ENCODE measurements at regions not wholly inside any gene's neighbourhood (a gene's known extent, or its start where the extent isn't known, plus 50 kb on each side); places are given as distances from the start of the nearest gene placed in this dataset.

- Mint-ChIP-seq H3K27me3 (no peaks in the 10 kb centered on the region), H3K4me3 (no peak overlapping the region), H3K36me3 (ENCODE audit: low read depth) (no peaks in the 10 kb centered on the region), H3K27ac (no peak overlapping the region), H3K4me1 (no peaks in the 10 kb centered on the region), H3K9me3 (peaks cover 4% of the 10 kb centered on the region)
- no peak for DNase-seq
- intact Hi-C loops (cut with micrococcal nuclease), result no loop called here
Measured at GRCh38 chr14:82449926-82450468, 916.3 kb upstream of the SEL1L start.

GRCh38 chr14:82451675-82452074 lies 918.0 kb upstream of the SEL1L start:
- H3K27ac Mint-ChIP-seq, result no peak overlapping the region
- no peaks in the 10 kb centered on the region for H3K36me3 Mint-ChIP-seq (ENCODE audit: low read depth)
- DNase-seq, result no peak
- peaks cover 3% of the 10 kb centered on the region for H3K9me3 Mint-ChIP-seq
- H3K4me3 Mint-ChIP-seq, result no peak overlapping the region
- intact Hi-C loops (cut with micrococcal nuclease), result no loop called here
- H3K27me3 Mint-ChIP-seq, result no peaks in the 10 kb centered on the region
- H3K4me1 Mint-ChIP-seq, result no peaks in the 10 kb centered on the region

GRCh38 chr14:82482345-82482744 lies 948.7 kb upstream of the SEL1L start:
- intact Hi-C loops (cut with micrococcal nuclease), result no loop called here
- no peak overlapping the region for H3K4me3 Mint-ChIP-seq
- H3K9me3 Mint-ChIP-seq, result peaks cover 5% of the 10 kb centered on the region
- no peak overlapping the region for H3K27ac Mint-ChIP-seq
- H3K36me3 Mint-ChIP-seq (ENCODE audit: low read depth), result no peaks in the 10 kb centered on the region
- no peak for DNase-seq
- no peaks in the 10 kb centered on the region for H3K4me1 Mint-ChIP-seq
- no peaks in the 10 kb centered on the region for H3K27me3 Mint-ChIP-seq

GRCh38 chr14:82488473-82488872 lies 954.8 kb upstream of the SEL1L start:
- DNase-seq, result no peak
- H3K4me3 Mint-ChIP-seq, result no peak overlapping the region
- intact Hi-C loops (cut with micrococcal nuclease), result no loop called here
- H3K4me1 Mint-ChIP-seq, result no peaks in the 10 kb centered on the region
- H3K27me3 Mint-ChIP-seq, result no peaks in the 10 kb centered on the region
- no peak overlapping the region for H3K27ac Mint-ChIP-seq
- H3K36me3 Mint-ChIP-seq (ENCODE audit: low read depth), result no peaks in the 10 kb centered on the region
- H3K9me3 Mint-ChIP-seq, result peaks cover 8% of the 10 kb centered on the region

- Mint-ChIP-seq H3K4me1 (no peaks in the 10 kb centered on the region), H3K27me3 (no peaks in the 10 kb centered on the region), H3K9me3 (peaks cover 3% of the 10 kb centered on the region), H3K27ac (no peak overlapping the region), H3K36me3 (ENCODE audit: low read depth) (no peaks in the 10 kb centered on the region), H3K4me3 (no peak overlapping the region)
- DNase-seq, result no peak
- intact Hi-C loops (cut with micrococcal nuclease), result no loop called here
Measured at GRCh38 chr14:82490397-82490796, 956.7 kb upstream of the SEL1L start.

- H3K9me3 Mint-ChIP-seq, result peaks cover 3% of the 10 kb centered on the region
- no peak for DNase-seq
- no peak overlapping the region for H3K4me3 Mint-ChIP-seq
- no peaks in the 10 kb centered on the region for H3K27me3 Mint-ChIP-seq
- intact Hi-C loops (cut with micrococcal nuclease), result no loop called here
- no peaks in the 10 kb centered on the region for H3K4me1 Mint-ChIP-seq
- no peak overlapping the region for H3K27ac Mint-ChIP-seq
- no peaks in the 10 kb centered on the region for H3K36me3 Mint-ChIP-seq (ENCODE audit: low read depth)
Measured at GRCh38 chr14:82492157-82492556, 958.5 kb upstream of the SEL1L start.

- Mint-ChIP-seq H3K27me3 (no peaks in the 10 kb centered on the region), H3K36me3 (ENCODE audit: low read depth) (no peaks in the 10 kb centered on the region), H3K4me3 (no peak overlapping the region), H3K9me3 (no peaks in the 10 kb centered on the region), H3K4me1 (no peaks in the 10 kb centered on the region), H3K27ac (no peak overlapping the region)
- DNase-seq, result no peak
- intact Hi-C loops (cut with micrococcal nuclease), result no loop called here
Measured at GRCh38 chr14:82500222-82500621, 966.6 kb upstream of the SEL1L start.

- no peaks in the 10 kb centered on the region for H3K36me3 Mint-ChIP-seq (ENCODE audit: low read depth)
Measured at GRCh38 chr14:82501554-82501953, 967.9 kb upstream of the SEL1L start.

GRCh38 chr14:82502043-82502442 lies 968.4 kb upstream of the SEL1L start:
- no peak overlapping the region for H3K4me3 Mint-ChIP-seq
- no peak overlapping the region for H3K27ac Mint-ChIP-seq
- DNase-seq, result no peak
- H3K4me1 Mint-ChIP-seq, result no peaks in the 10 kb centered on the region
- intact Hi-C loops (cut with micrococcal nuclease), result no loop called here
- no peaks in the 10 kb centered on the region for H3K27me3 Mint-ChIP-seq
- H3K36me3 Mint-ChIP-seq (ENCODE audit: low read depth), result no peaks in the 10 kb centered on the region
- H3K9me3 Mint-ChIP-seq, result no peaks in the 10 kb centered on the region

More at GRCh38 chr14:82501554-82501953, 967.9 kb upstream of the SEL1L start:
- H3K4me3 Mint-ChIP-seq, result no peak overlapping the region
- H3K27ac Mint-ChIP-seq, result no peak overlapping the region
- DNase-seq, result no peak
- intact Hi-C loops (cut with micrococcal nuclease), result no loop called here
- no peaks in the 10 kb centered on the region for H3K9me3 Mint-ChIP-seq
- no peaks in the 10 kb centered on the region for H3K27me3 Mint-ChIP-seq
- H3K4me1 Mint-ChIP-seq, result no peaks in the 10 kb centered on the region

GRCh38 chr14:82504894-82505293 lies 971.2 kb upstream of the SEL1L start:
- Mint-ChIP-seq H3K9me3 (peaks cover 4% of the 10 kb centered on the region), H3K36me3 (ENCODE audit: low read depth) (no peaks in the 10 kb centered on the region), H3K4me1 (no peaks in the 10 kb centered on the region), H3K27me3 (no peaks in the 10 kb centered on the region), H3K27ac (no peak overlapping the region), H3K4me3 (no peak overlapping the region)
- intact Hi-C loops (cut with micrococcal nuclease), result no loop called here
- no peak for DNase-seq

GRCh38 chr14:82510007-82510406 lies 976.4 kb upstream of the SEL1L start:
- H3K4me1 Mint-ChIP-seq, result no peaks in the 10 kb centered on the region
- H3K36me3 Mint-ChIP-seq (ENCODE audit: low read depth), result no peaks in the 10 kb centered on the region
- H3K4me3 Mint-ChIP-seq, result no peak overlapping the region
- H3K27me3 Mint-ChIP-seq, result no peaks in the 10 kb centered on the region
- peaks cover 4% of the 10 kb centered on the region for H3K9me3 Mint-ChIP-seq
- DNase-seq, result no peak
- H3K27ac Mint-ChIP-seq, result no peak overlapping the region
- intact Hi-C loops (cut with micrococcal nuclease), result no loop called here

GRCh38 chr14:82511399-82511798 lies 977.7 kb upstream of the SEL1L start:
- intact Hi-C loops (cut with micrococcal nuclease), result no loop called here
- H3K9me3 Mint-ChIP-seq, result peaks cover 4% of the 10 kb centered on the region
- DNase-seq, result no peak
- no peaks in the 10 kb centered on the region for H3K36me3 Mint-ChIP-seq (ENCODE audit: low read depth)
- no peaks in the 10 kb centered on the region for H3K27me3 Mint-ChIP-seq
- H3K27ac Mint-ChIP-seq, result no peak overlapping the region
- H3K4me3 Mint-ChIP-seq, result no peak overlapping the region
- no peaks in the 10 kb centered on the region for H3K4me1 Mint-ChIP-seq

- no peak for DNase-seq
- no peaks in the 10 kb centered on the region for H3K27me3 Mint-ChIP-seq
- no peaks in the 10 kb centered on the region for H3K36me3 Mint-ChIP-seq (ENCODE audit: low read depth)
- H3K27ac Mint-ChIP-seq, result no peak overlapping the region
- H3K9me3 Mint-ChIP-seq, result peaks cover 10% of the 10 kb centered on the region
- intact Hi-C loops (cut with micrococcal nuclease), result no loop called here
- no peak overlapping the region for H3K4me3 Mint-ChIP-seq
- H3K4me1 Mint-ChIP-seq, result no peaks in the 10 kb centered on the region
Measured at GRCh38 chr14:82520765-82521164, 987.1 kb upstream of the SEL1L start.

GRCh38 chr14:82521191-82521590 lies 987.5 kb upstream of the SEL1L start:
- intact Hi-C loops (cut with micrococcal nuclease), result no loop called here
- peaks cover 10% of the 10 kb centered on the region for H3K9me3 Mint-ChIP-seq
- no peak overlapping the region for H3K4me3 Mint-ChIP-seq
- no peaks in the 10 kb centered on the region for H3K27me3 Mint-ChIP-seq
- H3K27ac Mint-ChIP-seq, result no peak overlapping the region
- no peaks in the 10 kb centered on the region for H3K36me3 Mint-ChIP-seq (ENCODE audit: low read depth)
- no peak for DNase-seq
- no peaks in the 10 kb centered on the region for H3K4me1 Mint-ChIP-seq

- Mint-ChIP-seq H3K27me3 (no peaks in the 10 kb centered on the region), H3K27ac (no peak overlapping the region), H3K4me1 (no peaks in the 10 kb centered on the region), H3K9me3 (peaks cover 10% of the 10 kb centered on the region), H3K4me3 (no peak overlapping the region), H3K36me3 (ENCODE audit: low read depth) (no peaks in the 10 kb centered on the region)
- DNase-seq, result no peak
- intact Hi-C loops (cut with micrococcal nuclease), result no loop called here
Measured at GRCh38 chr14:82528016-82528415, 994.4 kb upstream of the SEL1L start.
